ENCODE measurements at regions not wholly inside any gene's neighbourhood (a gene's known extent, or its start where the extent isn't known, plus 50 kb on each side); places are given as distances from the start of the nearest gene placed in this dataset.

DNA sequence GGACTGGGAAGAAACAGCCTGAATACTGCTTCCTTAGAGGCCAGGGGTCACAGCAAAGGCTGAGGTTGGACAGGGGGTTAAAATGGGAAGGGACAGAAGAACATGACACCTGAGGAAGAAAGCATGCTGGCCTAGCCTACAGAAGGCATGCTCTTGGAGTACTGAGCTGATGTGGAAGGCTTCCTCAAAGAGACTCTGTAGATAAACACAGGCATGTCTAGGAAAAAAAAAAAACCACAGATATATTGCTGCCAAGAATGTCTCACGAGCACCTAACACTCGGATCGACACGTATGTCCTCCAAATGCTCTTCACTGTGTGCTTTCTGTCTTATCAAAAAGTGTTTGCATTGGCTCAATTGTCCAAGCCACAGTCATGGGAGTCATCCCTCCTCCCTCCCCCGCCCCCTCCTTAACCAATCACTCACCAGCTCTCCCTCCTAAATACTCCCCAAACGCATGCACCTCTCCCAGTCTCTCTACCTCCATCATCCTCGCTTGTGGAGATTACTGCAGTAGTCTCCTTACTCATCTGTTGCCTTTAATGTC is 101.1 kb upstream of the LRFN2 start:
- WGBS, 2 donors, result 52 to 73% methylated on average over 7 of the region's 7 CpGs
- no peak for DNase-seq
- Histone ChIP-seq H3K27me3 (ENCODE audit: control insufficient read depth in 3 of 3, insufficient read depth in 3 of 3, low read length in 2 of 3) (no peaks in the 10 kb centered on the region), H3K9ac (ENCODE audit: insufficient read depth in 1 of 2, low read length in 2 of 2) (no peak overlapping the region), H3K27ac (ENCODE audit: low read depth in 1 of 2, low read length in 1 of 2) (no peak overlapping the region), H3K4me1 (ENCODE audit: control insufficient read depth in 5 of 5, insufficient read depth in 5 of 5, low read length in 5 of 5) (peaks cover 0 to 3% (median 0%) of the 10 kb centered on the region in 5 donors), H3K4me3 (no peak overlapping the region), H3K9me3 (ENCODE audit: control insufficient read depth in 4 of 4, insufficient read depth in 3 of 4, low read length in 3 of 4) (peaks cover 0 to 10% (median 4%) of the 10 kb centered on the region in 4 donors), H3K36me3 (ENCODE audit: control insufficient read depth in 4 of 4, insufficient read depth in 4 of 4, low read length in 4 of 4) (no peaks in the 10 kb centered on the region)
- ATAC-seq (ENCODE audit: insufficient read depth, low FRiP score), result no peak
- no peak for TF ChIP-seq CTCF (IDR thresholded peaks at IDR 0.05; ENCODE audit: control extremely low read depth, extremely low read depth)

DNA sequence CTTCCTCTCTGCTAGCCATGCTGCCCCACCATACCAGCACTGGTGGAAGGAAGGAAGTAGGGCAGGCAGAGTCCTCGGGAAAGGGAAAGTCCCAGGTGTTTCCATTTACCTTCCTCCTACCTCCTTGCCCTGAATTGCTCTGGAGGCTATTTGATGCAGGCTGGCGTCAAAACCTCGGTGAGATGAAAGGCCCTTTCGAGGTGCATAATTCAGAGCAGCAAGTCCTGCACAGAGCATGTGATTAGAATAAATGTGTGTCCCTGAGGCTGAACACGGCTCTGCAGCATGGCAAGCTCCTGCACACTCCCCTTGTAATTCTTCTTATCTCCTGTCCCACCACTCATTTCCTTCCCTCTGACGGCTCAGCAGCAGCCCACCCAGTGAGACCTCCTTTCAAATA is 98.7 kb upstream of the LRFN2 start:
- Histone ChIP-seq H3K36me3 (ENCODE audit: control insufficient read depth in 4 of 4, insufficient read depth in 4 of 4, low read length in 4 of 4) (no peaks in the 10 kb centered on the region), H3K9ac (ENCODE audit: insufficient read depth in 1 of 2, low read length in 2 of 2) (no peak overlapping the region), H3K4me1 (ENCODE audit: control insufficient read depth in 5 of 5, insufficient read depth in 5 of 5, low read length in 5 of 5) (peaks cover 0 to 3% (median 0%) of the 10 kb centered on the region in 5 donors), H3K9me3 (ENCODE audit: control insufficient read depth in 4 of 4, insufficient read depth in 3 of 4, low read length in 3 of 4) (peaks cover 0 to 10% (median 4%) of the 10 kb centered on the region in 4 donors), H3K27me3 (ENCODE audit: control insufficient read depth in 3 of 3, insufficient read depth in 3 of 3, low read length in 2 of 3) (no peaks in the 10 kb centered on the region), H3K27ac (ENCODE audit: low read depth in 1 of 2, low read length in 1 of 2) (no peak overlapping the region), H3K4me3 (no peak overlapping the region)
- 17 to 20% methylated on average over 6 of the region's 6 CpGs for WGBS, 2 donors
- no peak for TF ChIP-seq CTCF (IDR thresholded peaks at IDR 0.05; ENCODE audit: control extremely low read depth, extremely low read depth)
- DNase-seq (no peak), ATAC-seq (ENCODE audit: insufficient read depth, low FRiP score) (no peak)

DNA sequence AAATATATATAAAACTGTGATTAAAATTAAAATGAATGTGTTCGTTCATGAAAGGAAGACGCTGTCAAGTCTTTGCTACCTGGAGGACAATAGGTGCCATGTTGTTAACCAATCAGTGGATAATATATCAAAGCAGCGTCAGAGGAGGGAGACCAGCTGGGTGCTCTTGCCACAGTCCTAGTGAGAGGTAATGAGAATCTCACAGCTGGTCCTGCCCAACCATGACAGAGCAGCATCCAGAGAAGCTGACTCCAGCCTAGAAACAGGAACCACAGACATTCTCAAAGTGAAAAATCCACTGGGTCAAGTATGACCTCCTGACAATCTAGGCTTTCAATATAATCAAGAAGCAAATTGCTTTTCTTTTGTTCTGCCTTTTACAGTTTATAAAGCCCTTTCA is 94.5 kb upstream of the LRFN2 start:
- Histone ChIP-seq H3K9me3 (ENCODE audit: control insufficient read depth in 4 of 4, insufficient read depth in 3 of 4, low read length in 3 of 4) (peaks cover 0 to 24% (median 6%) of the 10 kb centered on the region in 4 donors), H3K27me3 (ENCODE audit: control insufficient read depth in 3 of 3, insufficient read depth in 3 of 3, low read length in 2 of 3) (no peaks in the 10 kb centered on the region), H3K27ac (ENCODE audit: low read depth in 1 of 2, low read length in 1 of 2) (no peak overlapping the region), H3K36me3 (ENCODE audit: control insufficient read depth in 4 of 4, insufficient read depth in 4 of 4, low read length in 4 of 4) (no peaks in the 10 kb centered on the region), H3K4me1 (ENCODE audit: control insufficient read depth in 5 of 5, insufficient read depth in 5 of 5, low read length in 5 of 5) (no peaks in the 10 kb centered on the region), H3K4me3 (no peak overlapping the region), H3K9ac (ENCODE audit: insufficient read depth in 1 of 2, low read length in 2 of 2) (no peak overlapping the region)
- ATAC-seq (ENCODE audit: insufficient read depth, low FRiP score) (no peak), DNase-seq (no peak)
- no peak for TF ChIP-seq CTCF (IDR thresholded peaks at IDR 0.05; ENCODE audit: control extremely low read depth, extremely low read depth)
- 86 to 88% methylated on average over 3 of the region's 3 CpGs for WGBS, 2 donors

GRCh38 chr6:40678941-40679340 is 91.8 kb upstream of the LRFN2 start:
- H3K27me3 ChIP-seq (ENCODE audit: control insufficient read depth in 3 of 3, insufficient read depth in 3 of 3, low read length in 2 of 3), result no peaks in the 10 kb centered on the region
- no peak overlapping the region for H3K9ac ChIP-seq (ENCODE audit: insufficient read depth in 1 of 2, low read length in 2 of 2)
- TF ChIP-seq CTCF (IDR thresholded peaks at IDR 0.05; ENCODE audit: control extremely low read depth, extremely low read depth), result no peak
- 87 to 88% methylated on average over 6 of the region's 6 CpGs for WGBS, 2 donors
- H3K27ac ChIP-seq (ENCODE audit: low read depth in 1 of 2, low read length in 1 of 2), result no peak overlapping the region
- DNase-seq, result no peak
- H3K4me3 ChIP-seq, result no peak overlapping the region
- peaks cover 0 to 14% (median 1%) of the 10 kb centered on the region in 4 donors for H3K9me3 ChIP-seq (ENCODE audit: control insufficient read depth in 4 of 4, insufficient read depth in 3 of 4, low read length in 3 of 4)
- no peak for ATAC-seq (ENCODE audit: insufficient read depth, low FRiP score)
- no peaks in the 10 kb centered on the region for H3K36me3 ChIP-seq (ENCODE audit: control insufficient read depth in 4 of 4, insufficient read depth in 4 of 4, low read length in 4 of 4)
- H3K4me1 ChIP-seq (ENCODE audit: control insufficient read depth in 5 of 5, insufficient read depth in 5 of 5, low read length in 5 of 5), result no peaks in the 10 kb centered on the region
